SK-N-MC (cell line): ENCODE measurements at regions not wholly inside any gene's neighbourhood (a gene's known extent, or its start where the extent isn't known, plus 50 kb on each side); places are given as distances from the start of the nearest gene placed in this dataset.

Source experiments
- DNase-seq: peaks from one replicate; pipeline ENCODE4 v3.0.0-alpha.2; 2011; ENCODE audit warnings: low read depth, low spot score
- H3K27ac ChIP-seq: fragments of 200-600 bp; sonication (generic); 2 replicates; pipeline ENCODE4 v1.5.1; 2016; ENCODE audit warnings: mixed run types
- H3K36me3 ChIP-seq: fragments of 200-600 bp; sonication (generic); 2 replicates; pipeline ENCODE4 v1.6.1; 2017; ENCODE audit warnings: antibody characterized with exemption, low read length, mixed read lengths; ENCODE audit not compliant: insufficient read depth
- H3K4me3 ChIP-seq: fragments of 200-600 bp; sonication (generic); 2 replicates; pipeline ENCODE4 v1.5.1; 2016
- H3K9ac ChIP-seq: fragments of 200-600 bp; sonication (generic); 2 replicates; pipeline ENCODE4 v1.8.0; 2017; ENCODE audit warnings: mixed run types, mixed read lengths; ENCODE audit not compliant: insufficient read length
- H3K9me3 ChIP-seq: fragments of 200-600 bp; sonication (generic); 2 replicates; pipeline ENCODE4 v1.6.1; 2017; ENCODE audit warnings: low read depth, mild to moderate bottlenecking, antibody characterized with exemption, low read length, moderate library complexity, mixed read lengths
- EZH2 ChIP-seq: fragments of 200-600 bp; sonication (generic); IDR thresholded peaks from one replicate; pipeline ENCODE4 v1.6.1; 2017; ENCODE audit warnings: antibody characterized with exemption
- FOXP2 ChIP-seq: optimal IDR thresholded peaks from 2 replicates; pipeline ENCODE3; 2011; ENCODE audit warnings: mild to moderate bottlenecking, moderate library complexity; ENCODE audit not compliant: insufficient read depth; ENCODE audit errors: extremely low read length, control extremely low read depth
- POLR2AphosphoS5 ChIP-seq: IDR thresholded peaks from 2 replicates; pipeline ENCODE4 v1.6.1; 2012; ENCODE audit warnings: mild to moderate bottlenecking, low read depth, low read length, borderline replicate concordance

- Histone ChIP-seq H3K9ac (no peak overlapping the region), H3K36me3 (no peaks in the 10 kb centered on the region), H3K4me3 (no peak overlapping the region), H3K27ac (no peak overlapping the region), H3K9me3 (no peaks in the 10 kb centered on the region)
- DNase-seq, result no peak
- TF ChIP-seq FOXP2, result no peak
- TF ChIP-seq POLR2AphosphoS5, result no peak
- TF ChIP-seq EZH2, result no peak
Observed at GRCh38 chr11:42462558-42463310, 849.1 kb upstream of the API5 start.

GRCh38 chr11:42465623-42466022 is 846.2 kb upstream of the API5 start:
- no peak overlapping the region for H3K4me3 ChIP-seq
- no peak overlapping the region for H3K9ac ChIP-seq
- H3K9me3 ChIP-seq, result no peaks in the 10 kb centered on the region
- TF ChIP-seq EZH2, result no peak
- H3K27ac ChIP-seq, result no peak overlapping the region
- DNase-seq, result no peak
- H3K36me3 ChIP-seq, result no peaks in the 10 kb centered on the region

GRCh38 chr11:42473106-42473505 is 838.7 kb upstream of the API5 start:
- DNase-seq, result no peak
- no peaks in the 10 kb centered on the region for H3K9me3 ChIP-seq
- no peaks in the 10 kb centered on the region for H3K36me3 ChIP-seq
- no peak overlapping the region for H3K27ac ChIP-seq
- H3K9ac ChIP-seq, result no peak overlapping the region
- TF ChIP-seq FOXP2 (no peak), POLR2AphosphoS5 (no peak), EZH2 (no peak)
- H3K4me3 ChIP-seq, result no peak overlapping the region

- H3K36me3 ChIP-seq, result no peaks in the 10 kb centered on the region
- H3K9ac ChIP-seq, result no peak overlapping the region
- TF ChIP-seq POLR2AphosphoS5, result no peak
- DNase-seq, result no peak
- H3K9me3 ChIP-seq, result no peaks in the 10 kb centered on the region
- H3K4me3 ChIP-seq, result no peak overlapping the region
- no peak overlapping the region for H3K27ac ChIP-seq
Observed at GRCh38 chr11:42482822-42483221, 829.0 kb upstream of the API5 start.

GRCh38 chr11:42490506-42490905 is 821.3 kb upstream of the API5 start:
- TF ChIP-seq EZH2, result no peak
- no peak for TF ChIP-seq POLR2AphosphoS5
- TF ChIP-seq FOXP2, result no peak
- DNase-seq, result no peak
- Histone ChIP-seq H3K9ac (no peak overlapping the region), H3K4me3 (no peak overlapping the region), H3K9me3 (no peaks in the 10 kb centered on the region), H3K36me3 (no peaks in the 10 kb centered on the region), H3K27ac (no peak overlapping the region)

DNA sequence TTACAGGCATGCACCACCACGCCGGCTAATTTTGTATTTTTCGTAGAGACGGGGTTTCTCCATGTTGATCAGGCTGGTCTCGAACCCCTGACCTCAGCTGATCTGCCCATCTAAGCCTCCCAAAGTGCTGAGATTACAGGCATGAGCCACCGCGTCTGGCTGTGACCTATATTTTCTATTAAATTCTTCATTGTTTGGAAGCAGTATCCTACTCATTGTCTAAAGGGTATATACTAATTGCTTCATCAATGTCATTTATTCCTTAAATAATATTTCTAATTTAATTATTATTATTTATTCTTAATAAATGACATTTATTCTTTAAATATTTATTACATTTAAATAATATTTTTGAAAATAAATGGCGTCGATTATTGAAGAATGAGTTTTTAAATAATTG is 817.3 kb upstream of the API5 start:
- Histone ChIP-seq H3K4me3 (no peak overlapping the region), H3K27ac (no peak overlapping the region), H3K36me3 (no peaks in the 10 kb centered on the region), H3K9ac (no peak overlapping the region), H3K9me3 (no peaks in the 10 kb centered on the region)
- TF ChIP-seq FOXP2, result no peak
- TF ChIP-seq EZH2, result no peak
- no peak for TF ChIP-seq POLR2AphosphoS5
- DNase-seq, result no peak

DNA sequence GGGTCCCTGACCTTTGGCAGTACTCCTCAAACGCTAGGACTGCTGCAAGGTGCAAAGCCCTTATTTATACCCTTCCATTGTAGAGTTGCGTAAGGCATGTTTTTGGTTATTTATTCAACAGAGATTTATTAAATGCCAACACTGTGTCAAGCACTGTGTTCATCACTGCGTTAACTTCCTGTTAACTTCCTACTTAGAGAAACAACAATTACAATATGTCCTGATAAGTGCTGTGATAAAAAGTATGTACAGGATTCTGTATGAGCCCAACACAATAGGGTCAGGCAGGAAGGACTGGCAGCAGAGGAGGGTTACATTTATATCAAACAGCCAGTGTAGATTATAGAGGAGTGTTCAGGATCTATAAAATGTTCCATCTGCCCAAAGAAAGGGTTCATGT is 812.8 kb upstream of the API5 start:
- no peak overlapping the region for H3K27ac ChIP-seq
- TF ChIP-seq EZH2, result no peak
- no peak for TF ChIP-seq FOXP2
- no peak for TF ChIP-seq POLR2AphosphoS5
- H3K36me3 ChIP-seq, result no peaks in the 10 kb centered on the region
- H3K9me3 ChIP-seq, result no peaks in the 10 kb centered on the region
- no peak overlapping the region for H3K9ac ChIP-seq
- no peak for DNase-seq
- H3K4me3 ChIP-seq, result no peak overlapping the region

DNA sequence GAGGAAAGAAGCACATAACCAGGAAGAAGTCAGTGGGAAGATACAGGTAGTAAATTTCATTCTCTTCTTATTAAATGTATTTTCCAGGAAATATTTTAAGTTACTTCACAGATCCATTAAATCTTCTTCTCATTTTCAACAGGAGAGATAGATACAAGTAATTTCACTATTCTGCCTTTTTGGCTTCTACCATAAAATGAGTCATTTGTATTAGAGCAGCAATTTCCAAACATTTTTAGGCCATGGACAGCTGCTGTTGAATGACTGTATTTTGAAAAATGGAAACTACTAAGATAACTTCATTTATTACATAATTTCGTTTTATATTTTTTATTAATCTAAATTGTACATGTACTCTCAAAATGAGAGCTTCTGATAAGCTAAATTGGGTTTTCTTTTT is 809.6 kb upstream of the API5 start:
- Histone ChIP-seq H3K9ac (no peak overlapping the region), H3K9me3 (no peaks in the 10 kb centered on the region), H3K27ac (no peak overlapping the region), H3K36me3 (no peaks in the 10 kb centered on the region), H3K4me3 (no peak overlapping the region)
- no peak for DNase-seq
- no peak for TF ChIP-seq FOXP2
- no peak for TF ChIP-seq EZH2
- TF ChIP-seq POLR2AphosphoS5, result no peak

DNA sequence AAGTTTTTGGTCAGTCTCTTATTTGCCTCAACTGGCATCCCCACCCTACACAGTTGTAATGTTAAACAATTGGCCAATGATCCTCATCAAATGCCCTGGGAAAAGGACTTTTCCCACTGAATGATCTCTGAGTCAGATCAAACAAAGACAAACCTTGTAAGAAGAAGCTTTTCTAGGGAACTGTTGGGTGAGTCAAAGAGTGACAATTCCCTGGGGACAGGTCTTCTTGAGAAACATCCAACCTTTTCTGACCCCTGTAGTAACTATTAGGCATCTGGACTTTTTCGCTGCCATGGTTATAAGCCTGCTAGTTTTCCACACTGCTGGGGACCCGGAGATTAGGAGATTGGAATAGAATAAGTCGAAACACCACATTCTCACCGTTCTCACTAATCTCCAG is 789.8 kb upstream of the API5 start:
- H3K36me3 ChIP-seq, result no peaks in the 10 kb centered on the region
- DNase-seq, result no peak
- no peak overlapping the region for H3K27ac ChIP-seq
- TF ChIP-seq FOXP2 (no peak), EZH2 (no peak)
- no peak overlapping the region for H3K9ac ChIP-seq
- H3K9me3 ChIP-seq, result no peaks in the 10 kb centered on the region
- no peak overlapping the region for H3K4me3 ChIP-seq
